ENCODE measurements at regions not wholly inside any gene's neighbourhood (a gene's known extent, or its start where the extent isn't known, plus 50 kb on each side); places are given as distances from the start of the nearest gene placed in this dataset.

DNA sequence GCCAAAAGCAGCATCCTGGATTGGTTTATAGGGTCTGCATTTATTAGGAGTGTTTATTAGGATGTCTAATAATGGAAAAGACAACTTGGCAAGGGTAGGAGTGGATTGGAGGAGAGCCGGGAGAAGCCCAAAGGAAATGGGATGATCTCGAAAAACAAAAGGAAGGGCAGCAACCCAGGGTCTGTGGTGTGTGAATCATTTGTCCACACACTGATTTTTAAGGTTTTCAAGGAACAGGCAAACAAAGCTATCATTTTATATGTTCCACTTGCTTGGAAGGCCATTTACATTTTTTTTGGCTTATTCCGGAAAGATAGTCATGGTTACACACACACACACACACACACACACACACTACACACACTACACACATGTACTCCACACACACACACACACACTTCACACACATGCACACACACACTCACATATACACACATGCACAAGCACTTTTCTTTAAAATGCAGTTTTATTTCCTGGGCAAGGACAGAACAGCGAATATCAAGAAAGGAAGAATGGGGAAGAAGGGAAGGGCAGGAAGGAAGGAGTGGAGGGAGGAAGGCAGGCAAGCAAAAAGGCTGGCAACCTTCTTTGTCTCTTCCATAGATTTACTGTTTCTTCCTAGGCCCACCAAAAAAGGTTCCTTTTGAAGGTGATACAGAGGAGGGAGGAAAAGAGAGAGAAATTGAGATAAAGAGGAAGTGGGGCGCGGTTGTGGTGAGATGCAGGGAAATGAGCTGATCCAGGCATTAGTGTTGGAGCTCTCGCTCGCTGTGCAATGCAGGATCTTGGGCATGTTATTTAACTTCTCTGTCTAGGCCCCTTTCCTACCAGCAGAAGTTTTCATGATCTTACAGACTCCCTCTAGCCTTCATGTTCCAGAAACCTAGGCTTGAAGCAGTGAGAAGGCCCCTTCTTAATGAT is 88.6 kb upstream of the MAML3 start:
- Mint-ChIP-seq H3K9me3 (ENCODE audit: low read depth) (no peaks in the 10 kb centered on the region), H3K36me3 (ENCODE audit: low read depth) (no peaks in the 10 kb centered on the region), H3K4me3 (ENCODE audit: unreplicated experiment) (no peak overlapping the region), H3K4me1 (ENCODE audit: low read depth) (peaks cover 14% of the 10 kb centered on the region), H3K27me3 (ENCODE audit: low read depth) (no peaks in the 10 kb centered on the region), H3K27ac (ENCODE audit: unreplicated experiment) (no peak overlapping the region)
- TF ChIP-seq, protein P1, sequence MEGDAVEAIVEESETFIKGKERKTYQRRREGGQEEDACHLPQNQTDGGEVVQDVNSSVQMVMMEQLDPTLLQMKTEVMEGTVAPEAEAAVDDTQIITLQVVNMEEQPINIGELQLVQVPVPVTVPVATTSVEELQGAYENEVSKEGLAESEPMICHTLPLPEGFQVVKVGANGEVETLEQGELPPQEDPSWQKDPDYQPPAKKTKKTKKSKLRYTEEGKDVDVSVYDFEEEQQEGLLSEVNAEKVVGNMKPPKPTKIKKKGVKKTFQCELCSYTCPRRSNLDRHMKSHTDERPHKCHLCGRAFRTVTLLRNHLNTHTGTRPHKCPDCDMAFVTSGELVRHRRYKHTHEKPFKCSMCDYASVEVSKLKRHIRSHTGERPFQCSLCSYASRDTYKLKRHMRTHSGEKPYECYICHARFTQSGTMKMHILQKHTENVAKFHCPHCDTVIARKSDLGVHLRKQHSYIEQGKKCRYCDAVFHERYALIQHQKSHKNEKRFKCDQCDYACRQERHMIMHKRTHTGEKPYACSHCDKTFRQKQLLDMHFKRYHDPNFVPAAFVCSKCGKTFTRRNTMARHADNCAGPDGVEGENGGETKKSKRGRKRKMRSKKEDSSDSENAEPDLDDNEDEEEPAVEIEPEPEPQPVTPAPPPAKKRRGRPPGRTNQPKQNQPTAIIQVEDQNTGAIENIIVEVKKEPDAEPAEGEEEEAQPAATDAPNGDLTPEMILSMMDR (IDR thresholded peaks at IDR 0.05) = no peak
- DNase-seq (ENCODE audit: low spot score) = no peak

DNA sequence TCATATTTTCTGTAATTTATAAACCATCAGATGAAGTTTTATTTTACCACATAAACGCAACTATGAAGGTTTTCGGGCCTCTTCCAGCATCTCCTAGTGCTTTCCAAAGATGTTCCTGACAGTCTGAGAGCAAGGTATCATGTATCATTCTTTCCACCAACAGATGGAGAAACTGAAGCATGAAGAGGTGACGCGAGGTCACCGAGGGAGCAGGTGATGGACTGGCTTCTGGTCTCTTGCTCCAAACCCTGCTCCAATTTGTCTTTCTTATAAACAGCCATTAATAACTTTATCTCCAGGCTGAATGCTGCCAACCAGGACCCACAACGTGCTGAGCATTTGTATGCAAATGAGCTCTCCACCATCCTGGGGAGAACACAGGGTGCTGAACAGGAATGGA is 86.3 kb upstream of the MAML3 start:
- no peaks in the 10 kb centered on the region for H3K27me3 Mint-ChIP-seq (ENCODE audit: low read depth)
- TF ChIP-seq, protein P1 (IDR thresholded peaks at IDR 0.05) = no peak
- DNase-seq (ENCODE audit: low spot score) = no peak
- H3K4me3 Mint-ChIP-seq (ENCODE audit: unreplicated experiment) = no peak overlapping the region
- no peaks in the 10 kb centered on the region for H3K9me3 Mint-ChIP-seq (ENCODE audit: low read depth)
- no peak overlapping the region for H3K27ac Mint-ChIP-seq (ENCODE audit: unreplicated experiment)
- no peaks in the 10 kb centered on the region for H3K36me3 Mint-ChIP-seq (ENCODE audit: low read depth)
- H3K4me1 Mint-ChIP-seq (ENCODE audit: low read depth) = peaks cover 24% of the 10 kb centered on the region

DNA sequence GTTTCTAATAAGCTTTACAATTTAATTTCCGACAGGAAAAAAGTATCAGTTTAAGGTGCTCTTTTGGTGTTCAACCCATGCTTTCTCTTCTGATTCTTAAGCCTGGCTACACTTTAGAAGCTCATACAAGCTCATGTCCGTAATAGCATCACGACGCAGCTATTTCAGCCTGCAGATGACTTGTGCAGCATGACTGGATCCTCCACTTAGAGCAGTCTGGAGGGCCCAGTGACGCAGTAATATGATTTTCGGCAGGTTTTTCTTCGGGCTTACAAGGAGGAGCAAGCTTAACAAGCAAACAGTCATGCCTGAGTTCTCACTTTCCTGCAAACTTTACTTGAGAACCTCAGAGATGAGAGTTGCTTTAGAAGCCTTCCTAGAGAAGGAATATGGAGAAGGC is 85.3 kb upstream of the MAML3 start:
- Mint-ChIP-seq H3K27me3 (ENCODE audit: low read depth) (no peaks in the 10 kb centered on the region), H3K27ac (ENCODE audit: unreplicated experiment) (no peak overlapping the region), H3K4me1 (ENCODE audit: low read depth) (peaks cover 27% of the 10 kb centered on the region), H3K9me3 (ENCODE audit: low read depth) (no peaks in the 10 kb centered on the region), H3K36me3 (ENCODE audit: low read depth) (no peaks in the 10 kb centered on the region), H3K4me3 (ENCODE audit: unreplicated experiment) (no peak overlapping the region)
- TF ChIP-seq, protein P1 (IDR thresholded peaks at IDR 0.05) = no peak
- no peak for DNase-seq (ENCODE audit: low spot score)

DNA sequence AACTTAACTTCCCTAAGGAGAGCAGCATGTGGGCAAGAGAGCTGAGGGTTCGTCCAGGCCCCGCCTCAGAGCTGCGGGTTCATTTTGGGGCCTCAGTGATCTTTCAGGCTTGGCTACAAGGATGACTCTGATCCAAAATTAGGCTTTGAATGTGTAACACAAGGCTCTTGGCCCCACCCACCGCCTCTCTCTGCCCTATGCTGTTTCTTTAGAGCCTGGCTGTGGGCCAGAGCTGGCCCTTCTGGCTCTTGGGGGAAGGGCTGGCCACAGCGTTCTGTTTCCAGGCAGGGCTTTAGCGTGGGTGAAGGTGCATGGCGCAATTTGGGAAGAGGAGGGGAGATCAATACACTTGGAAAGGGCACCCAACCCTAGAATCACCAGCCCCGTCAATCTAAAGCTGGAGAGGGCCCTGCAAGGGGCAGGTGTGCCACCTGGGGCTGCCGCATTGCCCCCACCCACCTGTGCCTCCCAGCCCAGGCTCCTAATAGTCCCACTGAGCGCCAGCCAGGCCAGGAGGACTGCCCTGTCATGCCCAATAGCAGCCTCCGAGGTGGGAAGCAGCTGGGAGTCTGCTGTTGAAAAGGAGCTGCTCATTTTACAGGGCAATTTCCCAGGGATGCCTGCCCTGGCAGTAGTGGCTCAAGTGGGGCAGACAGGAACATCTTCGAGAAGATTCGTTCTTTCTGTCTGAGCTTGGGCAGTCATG is 84.5 kb upstream of the MAML3 start:
- no peaks in the 10 kb centered on the region for H3K36me3 Mint-ChIP-seq (ENCODE audit: low read depth)
- H3K9me3 Mint-ChIP-seq (ENCODE audit: low read depth) = no peaks in the 10 kb centered on the region
- TF ChIP-seq, protein P1 (IDR thresholded peaks at IDR 0.05) = no peak
- H3K27me3 Mint-ChIP-seq (ENCODE audit: low read depth) = no peaks in the 10 kb centered on the region
- no peak for DNase-seq (ENCODE audit: low spot score)
- peak overlapping the region; percentile 94 for H3K27ac Mint-ChIP-seq (ENCODE audit: unreplicated experiment)
- peak overlapping the region; percentile 58 for H3K4me3 Mint-ChIP-seq (ENCODE audit: unreplicated experiment)
- peaks cover 36% of the 10 kb centered on the region for H3K4me1 Mint-ChIP-seq (ENCODE audit: low read depth)

DNA sequence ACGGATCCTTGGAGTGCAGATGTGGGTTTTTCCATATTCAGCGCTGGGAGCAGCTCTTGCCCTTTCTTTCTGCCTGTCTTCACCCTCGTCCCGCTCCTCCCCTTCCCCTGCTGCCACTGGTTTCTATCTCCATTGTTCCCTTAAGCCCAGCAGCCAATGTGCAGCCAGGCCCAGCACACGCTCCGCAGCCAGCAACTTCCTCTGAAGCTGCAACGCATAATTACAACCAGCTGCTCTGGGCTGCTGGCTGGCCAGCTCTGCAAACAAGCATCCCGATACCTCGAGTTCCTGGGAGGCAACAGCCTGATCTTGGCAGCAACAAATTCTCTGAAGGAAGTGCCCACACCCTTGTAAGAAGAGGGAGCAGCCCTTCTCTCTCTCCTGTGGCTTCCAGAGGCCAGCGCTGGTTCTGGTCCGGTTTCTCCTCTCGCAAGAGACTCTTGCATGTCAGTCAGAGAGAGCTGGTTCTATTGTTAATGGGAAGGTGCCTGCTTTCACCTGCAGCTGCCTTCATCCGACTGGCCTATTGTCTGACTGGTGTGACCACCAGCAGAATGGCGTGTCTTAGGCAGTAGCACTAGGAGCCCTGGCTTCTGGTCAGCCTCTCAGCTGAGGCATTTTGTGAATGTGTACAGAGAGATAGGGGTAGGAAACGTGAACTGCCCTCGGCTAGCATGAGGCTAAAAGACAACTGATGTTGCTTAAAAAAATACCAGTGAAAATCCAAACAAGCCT is 83.8 kb upstream of the MAML3 start:
- Mint-ChIP-seq H3K4me1 (ENCODE audit: low read depth) (peaks cover 36% of the 10 kb centered on the region), H3K9me3 (ENCODE audit: low read depth) (no peaks in the 10 kb centered on the region), H3K27ac (ENCODE audit: unreplicated experiment) (peak overlapping the region; percentile 94), H3K27me3 (ENCODE audit: low read depth) (no peaks in the 10 kb centered on the region), H3K4me3 (ENCODE audit: unreplicated experiment) (peak overlapping the region; percentile 58), H3K36me3 (ENCODE audit: low read depth) (no peaks in the 10 kb centered on the region)
- no peak for DNase-seq (ENCODE audit: low spot score)
- TF ChIP-seq, protein P1 (IDR thresholded peaks at IDR 0.05) = no peak
